PFSK-1 (cell line): ENCODE measurements at regions not wholly inside any gene's neighbourhood (a gene's known extent, or its start where the extent isn't known, plus 50 kb on each side); places are given as distances from the start of the nearest gene placed in this dataset.

Experiments used
- FOXP2 ChIP-seq: optimal IDR thresholded peaks from 2 replicates; pipeline ENCODE3; 2011; ENCODE audit warnings: borderline replicate concordance, control low read depth, inconsistent platforms; ENCODE audit not compliant: insufficient read depth; ENCODE audit errors: extremely low read length, extremely low read depth
- POLR2AphosphoS5 ChIP-seq: IDR thresholded peaks from 2 replicates; pipeline ENCODE4 v1.6.1; 2012; ENCODE audit warnings: low read depth, mild to moderate bottlenecking, control low read depth, low read length, moderate library complexity
- REST ChIP-seq, 2 experiments: IDR thresholded peaks; 2 replicates each; pipeline versions ENCODE4 v1.6.1 to v1.8.0; 2011 to 2012; ENCODE audit warnings: low read depth in 2 of 2, low read length in 2 of 2, control low read depth in 1 of 2, inconsistent platforms in 1 of 2, mild to moderate bottlenecking in 1 of 2, moderate library complexity in 1 of 2; ENCODE audit not compliant: insufficient read depth in 1 of 2
- SIN3A ChIP-seq: IDR thresholded peaks from 2 replicates; pipeline ENCODE4 v1.6.1; 2012; ENCODE audit warnings: mild to moderate bottlenecking, low read length, moderate library complexity, borderline replicate concordance; ENCODE audit not compliant: insufficient read depth
- TAF1 ChIP-seq: IDR thresholded peaks from 2 replicates; pipeline ENCODE4 v1.6.1; 2012; ENCODE audit warnings: low read length, control low read depth, borderline replicate concordance; ENCODE audit not compliant: insufficient read depth

- no peak for TF ChIP-seq FOXP2
Measured at GRCh38 chr18:42401131-42401673, 446.2 kb downstream of the PIK3C3 start.

GRCh38 chr18:42404151-42404550 lies 449.1 kb downstream of the PIK3C3 start:
- no peak for TF ChIP-seq SIN3A
- TF ChIP-seq TAF1, result no peak
- no peak for TF ChIP-seq POLR2AphosphoS5
- no peak for TF ChIP-seq REST (IDR thresholded peaks at IDR 0.05; ENCODE audit: insufficient read depth in 1 of 2, low read depth in 2 of 2, low read length in 2 of 2)
- no peak for TF ChIP-seq FOXP2

- TF ChIP-seq TAF1 (no peak), SIN3A (no peak), REST (IDR thresholded peaks at IDR 0.05; ENCODE audit: insufficient read depth in 1 of 2, low read depth in 2 of 2, low read length in 2 of 2) (no peak), FOXP2 (no peak), POLR2AphosphoS5 (no peak)
Measured at GRCh38 chr18:42409005-42409404, 454.0 kb downstream of the PIK3C3 start.

- TF ChIP-seq TAF1 (no peak), FOXP2 (no peak), POLR2AphosphoS5 (no peak), SIN3A (no peak), REST (IDR thresholded peaks at IDR 0.05; ENCODE audit: insufficient read depth in 1 of 2, low read depth in 2 of 2, low read length in 2 of 2) (no peak)
Measured at GRCh38 chr18:42412281-42412680, 457.2 kb downstream of the PIK3C3 start.

GRCh38 chr18:42412896-42413295 lies 457.9 kb downstream of the PIK3C3 start:
- TF ChIP-seq FOXP2 (no peak), REST (IDR thresholded peaks at IDR 0.05; ENCODE audit: insufficient read depth in 1 of 2, low read depth in 2 of 2, low read length in 2 of 2) (no peak), TAF1 (no peak)
